MCF 10A (cell line): ENCODE measurements at regions not wholly inside any gene's neighbourhood (a gene's known extent, or its start where the extent isn't known, plus 50 kb on each side); places are given as distances from the start of the nearest gene placed in this dataset.
"Not testable (repeated sequence)": the region's sequence is repeated elsewhere in the genome, so short reads cannot be mapped to it uniquely, and the experiment has no call there.

Experiments used
- BruUV-seq: library from RNA; stranded (reverse); fragments of 400-500 nt; replicated peaks from 2 replicates; lab custom pipeline; 2021; lab: Mats Ljungman, UMichigan
- CTCF ChIA-PET: fragments of 300-600 bp; sonication (Branson Sonifier 250); formaldehyde crosslinking; extraction: SDS; loops from one replicate; lab custom pipeline; 2021; ENCODE audit warnings: antibody characterized with exemption, inconsistent platforms; lab: Yijun Ruan, JAX
- POLR2A ChIA-PET: fragments of 300-600, 350-650 bp; sonication (Branson Sonifier 250); formaldehyde crosslinking; extraction: SDS; loops from one replicate; lab custom pipeline; 2020; ENCODE audit warnings: antibody characterized with exemption, inconsistent platforms; lab: Yijun Ruan, JAX
- DNase-seq: peaks from one replicate; pipeline ENCODE4 v3.0.0-alpha.2; 2018; ENCODE audit not compliant: unreplicated experiment
- H3K27ac Mint-ChIP-seq: one replicate; pipeline ENCODE4 v1.8.0; 2022; ENCODE audit warnings: mild to moderate bottlenecking, low read depth, mixed read lengths; ENCODE audit not compliant: unreplicated experiment
- H3K27me3 Mint-ChIP-seq: one replicate; pipeline ENCODE4 v1.8.0; 2022; ENCODE audit warnings: mixed read lengths; ENCODE audit not compliant: insufficient read depth, unreplicated experiment
- H3K36me3 Mint-ChIP-seq: one replicate; pipeline ENCODE4 v1.8.0; 2022; ENCODE audit warnings: mild to moderate bottlenecking, moderate library complexity, mixed read lengths; ENCODE audit not compliant: insufficient read depth, unreplicated experiment
- H3K4me1 Mint-ChIP-seq: one replicate; pipeline ENCODE4 v1.8.0; 2022; ENCODE audit warnings: mixed read lengths; ENCODE audit not compliant: insufficient read depth, unreplicated experiment
- H3K4me3 Mint-ChIP-seq: one replicate; pipeline ENCODE4 v1.8.0; 2022; ENCODE audit warnings: mild to moderate bottlenecking, moderate library complexity, mixed read lengths; ENCODE audit not compliant: unreplicated experiment
- H3K9me3 Mint-ChIP-seq: one replicate; pipeline ENCODE4 v1.8.0; 2022; ENCODE audit warnings: mixed read lengths; ENCODE audit not compliant: unreplicated experiment
- intact Hi-C: fragments of 100-400 bp; cut with micrococcal nuclease; formaldehyde crosslinking; loops from 2 replicates; pipeline ENCODE4 v1.14.1; 2022
- TF ChIP-seq, protein P1 (sequence below): fragments of 200-600 bp; IDR thresholded peaks from one replicate; pipeline ENCODE4 v1.8.0; 2022; ENCODE audit warnings: antibody characterized with exemption, mild to moderate bottlenecking; ENCODE audit not compliant: unreplicated experiment

DNA sequence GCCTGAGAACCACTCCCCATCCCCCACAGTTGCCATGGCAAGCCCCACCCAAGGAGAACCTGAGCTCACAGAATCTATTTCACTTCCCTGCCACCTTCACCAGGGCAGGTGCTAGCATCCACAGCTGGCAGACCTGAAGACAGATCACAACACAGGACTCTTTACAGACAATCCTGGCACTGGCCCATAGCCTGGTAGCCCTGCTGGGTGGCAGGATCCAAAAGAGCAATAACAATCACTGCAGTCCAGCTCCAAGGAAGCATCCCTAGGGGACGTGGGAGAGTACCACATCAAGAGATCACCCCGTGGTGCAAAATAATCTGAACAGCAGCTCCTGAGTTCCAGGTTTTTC lies 463.2 kb upstream of the PIK3R1 start:
- Mint-ChIP-seq H3K36me3 (no peaks in the 10 kb centered on the region), H3K4me3 (no peak overlapping the region), H3K27me3 (no peaks in the 10 kb centered on the region), H3K27ac (no peak overlapping the region), H3K4me1 (no peaks in the 10 kb centered on the region), H3K9me3 (peaks cover 22% of the 10 kb centered on the region)
- TF ChIP-seq, protein P1, sequence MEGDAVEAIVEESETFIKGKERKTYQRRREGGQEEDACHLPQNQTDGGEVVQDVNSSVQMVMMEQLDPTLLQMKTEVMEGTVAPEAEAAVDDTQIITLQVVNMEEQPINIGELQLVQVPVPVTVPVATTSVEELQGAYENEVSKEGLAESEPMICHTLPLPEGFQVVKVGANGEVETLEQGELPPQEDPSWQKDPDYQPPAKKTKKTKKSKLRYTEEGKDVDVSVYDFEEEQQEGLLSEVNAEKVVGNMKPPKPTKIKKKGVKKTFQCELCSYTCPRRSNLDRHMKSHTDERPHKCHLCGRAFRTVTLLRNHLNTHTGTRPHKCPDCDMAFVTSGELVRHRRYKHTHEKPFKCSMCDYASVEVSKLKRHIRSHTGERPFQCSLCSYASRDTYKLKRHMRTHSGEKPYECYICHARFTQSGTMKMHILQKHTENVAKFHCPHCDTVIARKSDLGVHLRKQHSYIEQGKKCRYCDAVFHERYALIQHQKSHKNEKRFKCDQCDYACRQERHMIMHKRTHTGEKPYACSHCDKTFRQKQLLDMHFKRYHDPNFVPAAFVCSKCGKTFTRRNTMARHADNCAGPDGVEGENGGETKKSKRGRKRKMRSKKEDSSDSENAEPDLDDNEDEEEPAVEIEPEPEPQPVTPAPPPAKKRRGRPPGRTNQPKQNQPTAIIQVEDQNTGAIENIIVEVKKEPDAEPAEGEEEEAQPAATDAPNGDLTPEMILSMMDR = no peak
- POLR2A ChIA-PET = no interaction called here
- CTCF ChIA-PET = interaction anchor here (0.6 kb wide), 2 partner anchors 26 to 711 kb away, joined by 3 to 5 read pairs; no protein-coding TSS in a partner anchor
- intact Hi-C loops = no loop called here
- no TSS peak for BruUV-seq
- no peak for DNase-seq

DNA sequence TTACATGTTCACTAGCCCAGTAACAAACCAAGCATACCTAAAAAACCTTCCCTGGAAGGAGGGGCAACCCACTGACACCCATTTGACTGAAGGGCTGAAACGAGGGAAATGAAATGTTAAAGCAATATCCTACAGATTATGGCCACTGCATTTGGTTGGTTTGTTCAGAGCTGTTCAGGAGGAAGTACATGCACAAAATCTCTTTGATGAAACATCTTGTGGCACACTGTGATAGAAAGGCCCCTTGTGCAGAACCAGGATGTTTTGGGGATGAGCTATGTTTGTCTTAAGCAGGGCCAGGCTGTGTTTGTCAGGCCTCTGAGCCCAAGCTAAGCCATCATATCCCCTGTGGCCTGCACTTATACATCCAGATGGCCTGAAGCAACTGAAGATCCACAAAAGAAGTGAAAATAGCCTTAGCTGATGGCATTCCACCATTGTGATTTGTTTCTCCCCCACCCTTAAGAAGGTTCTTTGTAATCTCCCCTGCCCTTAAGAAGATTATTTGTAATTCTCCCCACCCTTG lies 467.3 kb upstream of the PIK3R1 start:
- Mint-ChIP-seq H3K4me3 (no peak overlapping the region), H3K4me1 (no peaks in the 10 kb centered on the region), H3K36me3 (no peaks in the 10 kb centered on the region), H3K27ac (no peak overlapping the region), H3K9me3 (no peaks in the 10 kb centered on the region), H3K27me3 (no peaks in the 10 kb centered on the region)
- ChIA-PET CTCF (interaction anchor here (0.7 kb wide), 1 partner anchor 539 kb away, joined by 3 read pairs; no protein-coding TSS in a partner anchor), POLR2A (no interaction called here)
- intact Hi-C loops = no loop called here
- no peak for DNase-seq
- no TSS peak for BruUV-seq
- TF ChIP-seq, protein P1 = no peak

DNA sequence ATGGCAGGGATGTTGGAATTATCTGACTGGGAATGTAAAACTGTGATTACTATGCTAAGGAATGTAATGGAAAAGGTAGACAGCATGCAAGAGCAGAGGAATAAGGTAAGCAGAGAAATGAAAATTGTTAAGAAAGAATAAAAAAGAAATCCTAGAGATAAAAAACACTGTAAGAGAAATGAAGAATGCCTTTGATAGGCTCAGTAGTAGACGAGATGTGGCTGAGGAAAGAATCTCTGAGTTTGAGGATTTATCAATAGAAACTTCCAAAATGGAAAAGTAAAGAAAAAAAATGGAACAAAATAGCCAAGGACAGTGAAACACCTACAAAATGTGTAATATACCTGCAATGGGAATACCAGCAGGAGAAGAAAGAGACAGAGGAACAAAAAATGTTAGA lies 468.5 kb upstream of the PIK3R1 start:
- Mint-ChIP-seq H3K27me3 (no peaks in the 10 kb centered on the region), H3K36me3 (no peaks in the 10 kb centered on the region), H3K9me3 (no peaks in the 10 kb centered on the region), H3K27ac (no peak overlapping the region), H3K4me1 (no peaks in the 10 kb centered on the region), H3K4me3 (no peak overlapping the region)
- BruUV-seq = no TSS peak
- no peak for DNase-seq
- TF ChIP-seq, protein P1 = no peak
- intact Hi-C loops = no loop called here
- ChIA-PET CTCF (interaction anchor here (0.6 to 0.7 kb wide), 2 partner anchors 149 to 480 kb away, joined by 3 to 5 read pairs; no protein-coding TSS in a partner anchor), POLR2A (no interaction called here)

DNA sequence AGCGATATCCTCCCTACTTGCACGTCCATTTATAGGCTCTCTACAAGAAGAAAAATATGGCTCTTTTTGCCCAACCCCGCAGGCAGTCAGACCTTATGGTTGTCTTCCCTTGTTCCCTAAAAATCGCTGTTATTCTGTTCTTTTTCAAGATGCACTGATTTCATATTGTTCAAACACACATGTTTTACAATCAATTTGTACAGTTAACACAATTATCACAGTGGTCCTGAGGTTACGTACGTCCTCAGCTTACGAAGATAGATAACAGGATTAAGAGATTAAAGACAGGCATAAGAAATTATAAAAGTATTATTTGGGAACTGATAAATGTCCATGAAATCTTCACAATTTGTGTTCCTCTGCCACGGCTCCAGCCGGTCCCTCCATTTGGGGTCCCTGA lies 468.9 kb upstream of the PIK3R1 start:
- intact Hi-C loops, CTCF ChIA-PET, H3K36me3 Mint-ChIP-seq, H3K4me3 Mint-ChIP-seq, H3K27ac Mint-ChIP-seq, BruUV-seq, H3K4me1 Mint-ChIP-seq, POLR2A ChIA-PET, H3K9me3 Mint-ChIP-seq, DNase-seq, H3K27me3 Mint-ChIP-seq: not testable (repeated sequence)

DNA sequence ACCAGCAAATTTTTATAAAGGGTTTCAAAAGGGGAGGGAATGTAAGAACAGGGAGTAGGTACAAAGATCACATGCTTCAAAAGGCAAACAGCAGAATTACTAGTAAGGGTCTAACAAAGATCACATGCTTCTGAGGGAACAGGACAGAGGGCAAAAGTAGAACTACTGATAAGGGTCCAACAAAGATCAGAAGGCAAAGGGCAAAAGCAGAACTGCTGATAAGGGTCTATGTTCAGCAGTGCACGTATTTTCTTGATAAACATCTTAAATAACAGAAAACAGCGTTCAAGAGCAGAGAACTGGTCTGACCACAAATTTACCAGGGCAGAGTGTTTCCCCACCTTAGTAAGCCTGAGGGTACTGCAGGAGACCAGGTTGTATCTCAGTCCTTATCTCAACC lies 469.5 kb upstream of the PIK3R1 start:
- Mint-ChIP-seq H3K4me1 (no peaks in the 10 kb centered on the region), H3K36me3 (no peaks in the 10 kb centered on the region), H3K27me3 (no peaks in the 10 kb centered on the region), H3K4me3 (no peak overlapping the region), H3K9me3 (no peaks in the 10 kb centered on the region), H3K27ac (no peak overlapping the region)
- DNase-seq = no peak
- ChIA-PET CTCF (no interaction called here), POLR2A (no interaction called here)
- no TSS peak for BruUV-seq
- intact Hi-C loops = no loop called here
- TF ChIP-seq, protein P1 = no peak
